ENCODE measurements at regions not wholly inside any gene's neighbourhood (a gene's known extent, or its start where the extent isn't known, plus 50 kb on each side); places are given as distances from the start of the nearest gene placed in this dataset.

GRCh38 chr1:82227306-82228095 lies 426.8 kb downstream of the ADGRL2 start:
- TF ChIP-seq POLR2AphosphoS5 (IDR thresholded peaks at IDR 0.05; ENCODE audit: borderline replicate concordance, low read depth, low read length): no peak
- no peak for TF ChIP-seq EZH2 (IDR thresholded peaks at IDR 0.05)

Data from SK-N-MC (cell line).